PFSK-1 (cell line): ENCODE measurements at regions not wholly inside any gene's neighbourhood (a gene's known extent, or its start where the extent isn't known, plus 50 kb on each side); places are given as distances from the start of the nearest gene placed in this dataset.

Experiments used
- FOXP2 ChIP-seq: optimal IDR thresholded peaks from 2 replicates; pipeline ENCODE3; 2011; ENCODE audit warnings: borderline replicate concordance, control low read depth, inconsistent platforms; ENCODE audit not compliant: insufficient read depth; ENCODE audit errors: extremely low read length, extremely low read depth
- POLR2AphosphoS5 ChIP-seq: IDR thresholded peaks from 2 replicates; pipeline ENCODE4 v1.6.1; 2012; ENCODE audit warnings: low read depth, mild to moderate bottlenecking, control low read depth, low read length, moderate library complexity
- REST ChIP-seq, 2 experiments: IDR thresholded peaks; 2 replicates each; pipeline versions ENCODE4 v1.6.1 to v1.8.0; 2011 to 2012; ENCODE audit warnings: low read depth in 2 of 2, low read length in 2 of 2, control low read depth in 1 of 2, inconsistent platforms in 1 of 2, mild to moderate bottlenecking in 1 of 2, moderate library complexity in 1 of 2; ENCODE audit not compliant: insufficient read depth in 1 of 2
- SIN3A ChIP-seq: IDR thresholded peaks from 2 replicates; pipeline ENCODE4 v1.6.1; 2012; ENCODE audit warnings: mild to moderate bottlenecking, low read length, moderate library complexity, borderline replicate concordance; ENCODE audit not compliant: insufficient read depth
- TAF1 ChIP-seq: IDR thresholded peaks from 2 replicates; pipeline ENCODE4 v1.6.1; 2012; ENCODE audit warnings: low read length, control low read depth, borderline replicate concordance; ENCODE audit not compliant: insufficient read depth

- TF ChIP-seq FOXP2 (no peak), REST (IDR thresholded peaks at IDR 0.05; ENCODE audit: insufficient read depth in 1 of 2, low read depth in 2 of 2, low read length in 2 of 2) (no peak), POLR2AphosphoS5 (no peak), TAF1 (no peak), SIN3A (no peak)
These were observed 55.4 kb upstream of the UBL3 start for GRCh38 chr13:29905845-29906244.

DNA sequence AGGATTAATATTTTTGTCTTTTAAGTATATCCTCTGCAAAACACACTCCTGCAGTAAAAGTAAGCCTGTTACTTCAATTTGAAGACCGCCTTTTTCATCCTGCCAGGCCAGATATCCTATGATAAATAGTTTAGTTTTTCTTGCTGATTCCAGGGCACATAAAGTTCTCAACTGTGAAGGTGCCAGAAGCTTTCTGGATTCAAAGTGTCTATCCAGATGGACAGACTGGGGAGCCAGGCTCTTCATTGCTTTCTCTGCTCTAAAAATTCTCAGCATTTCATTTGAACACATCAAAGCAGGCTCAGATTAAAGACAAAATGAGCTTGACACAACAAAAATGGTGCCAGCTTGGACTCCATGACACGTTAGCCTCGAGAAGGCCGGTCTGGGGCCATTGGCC, 53.6 kb upstream of the UBL3 start:
- no peak for TF ChIP-seq POLR2AphosphoS5
- TF ChIP-seq FOXP2 = no peak
- no peak for TF ChIP-seq TAF1
- TF ChIP-seq REST (IDR thresholded peaks at IDR 0.05; ENCODE audit: insufficient read depth in 1 of 2, low read depth in 2 of 2, low read length in 2 of 2) = no peak
- TF ChIP-seq SIN3A = no peak

DNA sequence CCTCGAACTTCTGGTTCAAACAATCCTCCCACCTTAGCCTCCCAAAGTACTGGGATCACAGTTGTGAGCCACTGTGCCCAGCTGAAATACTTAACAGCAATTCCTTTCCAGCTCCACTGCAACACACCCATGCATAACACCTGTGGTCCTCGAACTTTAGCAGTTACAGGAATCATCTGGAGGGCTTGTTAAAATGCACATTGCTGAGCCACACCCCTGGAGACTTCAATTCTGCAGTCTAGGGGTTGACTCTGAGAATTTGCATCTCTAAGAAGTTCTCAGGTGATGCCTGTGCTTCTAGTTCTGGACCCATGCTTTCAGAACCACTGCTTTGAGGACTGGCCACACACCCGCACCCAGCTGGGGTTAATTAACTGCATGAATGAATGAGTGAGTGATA, 53.1 kb upstream of the UBL3 start:
- no peak for TF ChIP-seq POLR2AphosphoS5
- no peak for TF ChIP-seq TAF1
- TF ChIP-seq FOXP2 = no peak

DNA sequence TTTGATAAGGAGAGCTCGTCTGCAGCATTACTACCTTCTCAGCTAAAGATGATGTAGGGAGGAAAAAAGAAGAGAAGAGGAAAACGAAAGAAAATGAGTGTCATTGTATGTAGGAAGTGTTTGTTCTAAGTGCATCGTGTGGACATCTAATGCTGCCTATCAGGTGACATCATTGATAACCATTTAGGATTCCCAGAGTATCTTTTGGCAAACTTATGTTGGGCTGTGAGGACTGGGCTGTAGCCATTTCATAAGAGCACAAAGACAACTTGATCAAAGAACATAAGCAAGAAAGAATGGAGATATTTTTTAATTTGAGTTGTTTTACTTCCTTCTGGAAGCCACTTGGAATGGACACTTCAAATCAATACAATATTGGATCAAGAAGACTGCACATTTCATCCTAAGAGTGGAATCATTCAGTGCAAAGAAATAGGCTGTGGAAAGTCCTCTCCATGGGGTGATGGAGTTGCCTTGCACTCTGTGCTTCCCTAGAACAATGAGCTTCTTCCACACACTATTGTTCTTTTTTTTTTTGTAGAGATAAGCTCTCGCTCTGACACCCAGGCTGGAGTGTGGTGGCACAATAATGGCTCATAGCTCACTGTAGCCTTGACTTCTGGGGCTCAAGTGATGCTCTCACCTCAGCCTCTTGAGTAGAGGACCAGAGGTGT, 52.4 kb upstream of the UBL3 start:
- TF ChIP-seq TAF1 = no peak

- TF ChIP-seq SIN3A (no peak), FOXP2 (no peak), TAF1 (no peak), POLR2AphosphoS5 (no peak), REST (IDR thresholded peaks at IDR 0.05; ENCODE audit: insufficient read depth in 1 of 2, low read depth in 2 of 2, low read length in 2 of 2) (no peak)
These were observed 51.6 kb upstream of the UBL3 start for GRCh38 chr13:29901710-29902631.
